AG09319 (cell line): ENCODE measurements at regions not wholly inside any gene's neighbourhood (a gene's known extent, or its start where the extent isn't known, plus 50 kb on each side); places are given as distances from the start of the nearest gene placed in this dataset.

Experiments
- DNase-seq: peaks from one replicate; pipeline ENCODE4 v3.0.0-alpha.2; 2010; ENCODE audit warnings: low read depth; ENCODE audit errors: extremely low read depth
- CTCF ChIP-seq: IDR thresholded peaks from 2 replicates; pipeline ENCODE4 v1.5.1; 2011; ENCODE audit warnings: low read depth, mild to moderate bottlenecking, inconsistent platforms, low read length, moderate library complexity

GRCh38 chr12:129959889-129960288 lies 56.1 kb upstream of the TMEM132D start:
- no peak for TF ChIP-seq CTCF
- DNase-seq, result no peak

- DNase-seq, result no peak
- no peak for TF ChIP-seq CTCF
Observed at GRCh38 chr12:129961091-129961490, 57.3 kb upstream of the TMEM132D start.

DNA sequence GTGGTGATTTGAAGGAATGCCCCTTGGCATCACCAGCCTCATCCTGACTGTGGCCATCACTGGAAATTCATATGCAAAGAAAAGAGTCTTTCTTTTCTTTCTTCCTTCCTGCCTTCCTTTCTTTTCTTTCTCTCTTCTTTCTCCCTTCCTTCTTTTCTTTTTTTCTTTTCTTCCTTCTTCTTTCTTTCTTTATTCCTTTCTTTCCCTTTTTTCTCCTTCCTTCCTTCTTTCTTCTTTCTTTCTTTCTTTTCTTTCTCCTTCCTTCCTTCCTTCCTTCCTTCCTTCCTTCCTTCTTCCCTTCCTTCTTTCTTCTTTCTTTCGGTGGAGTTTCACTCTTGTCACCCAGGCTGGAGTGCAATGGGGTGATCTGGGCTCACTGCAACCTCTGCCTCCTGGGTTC lies 58.0 kb upstream of the TMEM132D start:
- DNase-seq, result no peak
- TF ChIP-seq CTCF, result no peak

GRCh38 chr12:129964300-129964699 lies 60.5 kb upstream of the TMEM132D start:
- no peak for TF ChIP-seq CTCF
- no peak for DNase-seq

GRCh38 chr12:129964826-129965457 lies 61.1 kb upstream of the TMEM132D start:
- no peak for DNase-seq

GRCh38 chr12:129966146-129966995 lies 62.5 kb upstream of the TMEM132D start:
- TF ChIP-seq CTCF, result no peak
- DNase-seq, result no peak

More at GRCh38 chr12:129964826-129965457, 61.1 kb upstream of the TMEM132D start:
- no peak for TF ChIP-seq CTCF

DNA sequence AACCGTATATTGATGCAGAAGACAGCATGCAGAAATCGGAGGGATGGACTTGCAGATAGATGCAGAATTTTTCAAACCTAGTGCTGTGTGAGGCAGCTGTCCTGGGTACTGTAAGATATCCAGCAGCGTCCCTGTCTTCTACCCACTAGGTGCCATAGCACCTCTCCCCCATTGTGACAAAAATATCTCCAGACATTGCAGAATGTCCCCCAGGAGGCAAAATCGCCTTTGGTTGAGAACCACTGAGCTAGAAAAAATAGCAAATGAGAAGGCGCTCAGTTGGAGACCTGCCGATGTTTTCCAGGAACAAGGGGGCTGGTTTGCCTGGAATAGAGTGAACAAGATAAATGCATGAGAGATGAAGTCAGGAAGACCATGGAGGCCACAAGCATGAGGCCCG lies 67.9 kb upstream of the TMEM132D start:
- TF ChIP-seq CTCF, result no peak
- no peak for DNase-seq
